GM23338 (cell line): ENCODE measurements at regions not wholly inside any gene's neighbourhood (a gene's known extent, or its start where the extent isn't known, plus 50 kb on each side); places are given as distances from the start of the nearest gene placed in this dataset.

ENCODE experiments used
- ATAC-seq: fragments of 200-7000 bp; cut with Tn5 transposase; 3 replicates; pipeline ENCODE4 v1.9.1; 2020
- DNase-seq: peaks from one replicate; pipeline ENCODE4 v3.0.0-alpha.2; 2015; ENCODE audit warnings: low spot score
- H2AFZ ChIP-seq: fragments of 200-600 bp; sonication (generic); 2 replicates; pipeline ENCODE4 v1.8.0; 2016; ENCODE audit warnings: antibody characterized with exemption, mild to moderate bottlenecking, moderate library complexity
- H3F3A ChIP-seq: fragments of 200-600 bp; sonication (generic); replicated peaks from 2 replicates; pipeline ENCODE4 v1.8.0; 2017; ENCODE audit warnings: antibody characterized with exemption, mixed run types, low read depth
- H3K27ac ChIP-seq: fragments of 200-600 bp; sonication (generic); 2 replicates; pipeline ENCODE4 v1.6.1; 2016; ENCODE audit warnings: low read depth
- H3K27me3 ChIP-seq: fragments of 200-600 bp; sonication (generic); 2 replicates; pipeline ENCODE4 v1.8.0; 2016; ENCODE audit warnings: mild to moderate bottlenecking, mixed run types, moderate library complexity; ENCODE audit not compliant: insufficient read depth
- H3K36me3 ChIP-seq: fragments of 200-600 bp; sonication (generic); 2 replicates; pipeline ENCODE4 v1.8.0; 2016; ENCODE audit warnings: mild to moderate bottlenecking; ENCODE audit not compliant: insufficient read depth
- H3K4me1 ChIP-seq: fragments of 200-600 bp; sonication (generic); 2 replicates; pipeline ENCODE4 v1.8.0; 2016; ENCODE audit warnings: mild to moderate bottlenecking, moderate library complexity; ENCODE audit not compliant: insufficient read depth
- H3K4me2 ChIP-seq: fragments of 200-600 bp; sonication (generic); 2 replicates; pipeline ENCODE4 v1.7.1; 2017; ENCODE audit warnings: mixed run types
- H3K4me3 ChIP-seq: fragments of 200-600 bp; sonication (generic); 2 replicates; pipeline ENCODE4 v1.6.1; 2016; ENCODE audit warnings: mixed run types
- H3K79me2 ChIP-seq: fragments of 200-600 bp; sonication (generic); replicated peaks from 2 replicates; pipeline ENCODE4 v1.8.0; 2017; ENCODE audit warnings: mild to moderate bottlenecking; ENCODE audit not compliant: insufficient read depth
- H3K9me2 ChIP-seq: fragments of 200-600 bp; sonication (generic); 2 replicates; pipeline ENCODE4 v1.8.0; 2017; ENCODE audit not compliant: insufficient read depth
- H4K20me1 ChIP-seq: fragments of 200-600 bp; sonication (generic); replicated peaks from 2 replicates; pipeline ENCODE4 v1.8.0; 2017; ENCODE audit warnings: mild to moderate bottlenecking; ENCODE audit not compliant: insufficient read depth
- H3K27ac Mint-ChIP-seq: 2 replicates; pipeline ENCODE4 v1.8.0; 2020; ENCODE audit warnings: inconsistent platforms, mild to moderate bottlenecking, moderate library complexity, mixed read lengths
- H3K27me3 Mint-ChIP-seq: 3 replicates; pipeline ENCODE4 v1.8.0; 2022; ENCODE audit warnings: low read depth, mild to moderate bottlenecking, moderate library complexity, mixed read lengths, inconsistent platforms; ENCODE audit not compliant: insufficient read depth, poor library complexity
- H3K36me3 Mint-ChIP-seq: 3 replicates; pipeline ENCODE4 v1.8.0; 2021; ENCODE audit warnings: low read depth, mild to moderate bottlenecking, inconsistent platforms, moderate library complexity, mixed read lengths
- H3K4me1 Mint-ChIP-seq: 3 replicates; pipeline ENCODE4 v1.8.0; 2020; ENCODE audit warnings: mild to moderate bottlenecking, inconsistent platforms, mixed read lengths
- H3K4me3 Mint-ChIP-seq: 3 replicates; pipeline ENCODE4 v1.8.0; 2021; ENCODE audit warnings: moderate library complexity, mild to moderate bottlenecking, inconsistent platforms, mixed read lengths
- H3K9me3 Mint-ChIP-seq: 3 replicates; pipeline ENCODE4 v1.8.0; 2020; ENCODE audit warnings: moderate library complexity, mild to moderate bottlenecking, inconsistent platforms, mixed read lengths
- POLR2AphosphoS5 ChIP-seq: IDR thresholded peaks from 2 replicates; pipeline ENCODE4 v1.6.1; 2016; ENCODE audit warnings: antibody characterized with exemption, low read depth
- ZNF114 ChIP-seq: fragments of 250-450 bp; sonication (Bioruptor Pico); IDR thresholded peaks from 2 replicates; pipeline ENCODE4 v1.5.0; 2020; ENCODE audit warnings: mild to moderate bottlenecking, moderate library complexity
- ZNF331 ChIP-seq: fragments of 250-450 bp; sonication (Bioruptor Pico); IDR thresholded peaks from 2 replicates; pipeline ENCODE4 v1.5.0; 2020; ENCODE audit warnings: low read depth, mild to moderate bottlenecking, moderate library complexity
- ZNF462 ChIP-seq: fragments of 250-450 bp; sonication (Bioruptor Pico); IDR thresholded peaks from 2 replicates; pipeline ENCODE4 v1.5.0; 2020; ENCODE audit warnings: mild to moderate bottlenecking, moderate library complexity
- TF ChIP-seq, protein P1 (sequence below), 2 experiments: fragments of 200-600 bp in 1 of 2; sonication (generic) in 1 of 2; conservative IDR thresholded peaks; 2 replicates each; pipeline versions ENCODE4 v1.5.1 to v1.6.1; 2016 to 2017; ENCODE audit warnings: antibody characterized with exemption in 2 of 2, low read depth in 2 of 2, mild to moderate bottlenecking in 2 of 2, moderate library complexity in 1 of 2
- TF ChIP-seq, protein P2 (sequence below): IDR thresholded peaks from one replicate; pipeline ENCODE4 v1.6.1; 2018; ENCODE audit warnings: antibody characterized with exemption; ENCODE audit not compliant: unreplicated experiment

DNA sequence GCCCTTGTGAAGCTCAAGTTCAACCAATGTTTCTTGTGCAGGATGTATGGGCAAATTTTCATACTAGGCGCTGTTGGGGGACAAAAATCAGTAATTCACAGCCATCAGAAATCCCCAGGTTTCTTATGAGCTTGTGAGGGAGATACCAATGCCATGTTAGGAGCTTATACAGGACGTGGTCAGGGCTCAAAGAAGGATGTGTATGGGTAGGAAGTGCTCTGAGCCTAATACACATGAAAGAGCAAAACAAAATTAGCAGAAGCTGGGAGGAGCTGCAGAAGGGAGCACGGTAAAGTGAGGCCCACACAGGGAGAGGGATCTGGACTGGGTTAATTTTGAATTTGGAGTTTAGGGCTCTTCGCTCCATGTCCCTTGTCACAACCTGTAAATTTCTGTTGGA is 114.6 kb upstream of the MAP3K1 start:
- Mint-ChIP-seq H3K27me3 (no peaks in the 10 kb centered on the region), H3K4me1 (peaks cover 40% of the 10 kb centered on the region), H3K36me3 (no peaks in the 10 kb centered on the region), H3K9me3 (no peaks in the 10 kb centered on the region), H3K27ac (no peak overlapping the region), H3K4me3 (no peak overlapping the region)
- Histone ChIP-seq H3F3A (no peaks in the 10 kb centered on the region), H3K79me2 (no peaks in the 10 kb centered on the region), H3K4me3 (no peak overlapping the region), H2AFZ (no peak overlapping the region), H4K20me1 (no peaks in the 10 kb centered on the region), H3K4me1 (peaks cover 26% of the 10 kb centered on the region), H3K27ac (no peak overlapping the region), H3K4me2 (no peak overlapping the region), H3K9me2 (no peaks in the 10 kb centered on the region), H3K27me3 (no peaks in the 10 kb centered on the region), H3K36me3 (no peaks in the 10 kb centered on the region)
- TF ChIP-seq ZNF331 (CRISPR knock-in tag), result no peak
- TF ChIP-seq, protein P1, sequence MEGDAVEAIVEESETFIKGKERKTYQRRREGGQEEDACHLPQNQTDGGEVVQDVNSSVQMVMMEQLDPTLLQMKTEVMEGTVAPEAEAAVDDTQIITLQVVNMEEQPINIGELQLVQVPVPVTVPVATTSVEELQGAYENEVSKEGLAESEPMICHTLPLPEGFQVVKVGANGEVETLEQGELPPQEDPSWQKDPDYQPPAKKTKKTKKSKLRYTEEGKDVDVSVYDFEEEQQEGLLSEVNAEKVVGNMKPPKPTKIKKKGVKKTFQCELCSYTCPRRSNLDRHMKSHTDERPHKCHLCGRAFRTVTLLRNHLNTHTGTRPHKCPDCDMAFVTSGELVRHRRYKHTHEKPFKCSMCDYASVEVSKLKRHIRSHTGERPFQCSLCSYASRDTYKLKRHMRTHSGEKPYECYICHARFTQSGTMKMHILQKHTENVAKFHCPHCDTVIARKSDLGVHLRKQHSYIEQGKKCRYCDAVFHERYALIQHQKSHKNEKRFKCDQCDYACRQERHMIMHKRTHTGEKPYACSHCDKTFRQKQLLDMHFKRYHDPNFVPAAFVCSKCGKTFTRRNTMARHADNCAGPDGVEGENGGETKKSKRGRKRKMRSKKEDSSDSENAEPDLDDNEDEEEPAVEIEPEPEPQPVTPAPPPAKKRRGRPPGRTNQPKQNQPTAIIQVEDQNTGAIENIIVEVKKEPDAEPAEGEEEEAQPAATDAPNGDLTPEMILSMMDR (conservative IDR thresholded peaks at IDR 0.05; ENCODE audit: low read depth in 2 of 2), result no peak
- no peak for TF ChIP-seq POLR2AphosphoS5
- TF ChIP-seq, protein P2, sequence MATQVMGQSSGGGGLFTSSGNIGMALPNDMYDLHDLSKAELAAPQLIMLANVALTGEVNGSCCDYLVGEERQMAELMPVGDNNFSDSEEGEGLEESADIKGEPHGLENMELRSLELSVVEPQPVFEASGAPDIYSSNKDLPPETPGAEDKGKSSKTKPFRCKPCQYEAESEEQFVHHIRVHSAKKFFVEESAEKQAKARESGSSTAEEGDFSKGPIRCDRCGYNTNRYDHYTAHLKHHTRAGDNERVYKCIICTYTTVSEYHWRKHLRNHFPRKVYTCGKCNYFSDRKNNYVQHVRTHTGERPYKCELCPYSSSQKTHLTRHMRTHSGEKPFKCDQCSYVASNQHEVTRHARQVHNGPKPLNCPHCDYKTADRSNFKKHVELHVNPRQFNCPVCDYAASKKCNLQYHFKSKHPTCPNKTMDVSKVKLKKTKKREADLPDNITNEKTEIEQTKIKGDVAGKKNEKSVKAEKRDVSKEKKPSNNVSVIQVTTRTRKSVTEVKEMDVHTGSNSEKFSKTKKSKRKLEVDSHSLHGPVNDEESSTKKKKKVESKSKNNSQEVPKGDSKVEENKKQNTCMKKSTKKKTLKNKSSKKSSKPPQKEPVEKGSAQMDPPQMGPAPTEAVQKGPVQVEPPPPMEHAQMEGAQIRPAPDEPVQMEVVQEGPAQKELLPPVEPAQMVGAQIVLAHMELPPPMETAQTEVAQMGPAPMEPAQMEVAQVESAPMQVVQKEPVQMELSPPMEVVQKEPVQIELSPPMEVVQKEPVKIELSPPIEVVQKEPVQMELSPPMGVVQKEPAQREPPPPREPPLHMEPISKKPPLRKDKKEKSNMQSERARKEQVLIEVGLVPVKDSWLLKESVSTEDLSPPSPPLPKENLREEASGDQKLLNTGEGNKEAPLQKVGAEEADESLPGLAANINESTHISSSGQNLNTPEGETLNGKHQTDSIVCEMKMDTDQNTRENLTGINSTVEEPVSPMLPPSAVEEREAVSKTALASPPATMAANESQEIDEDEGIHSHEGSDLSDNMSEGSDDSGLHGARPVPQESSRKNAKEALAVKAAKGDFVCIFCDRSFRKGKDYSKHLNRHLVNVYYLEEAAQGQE, result no peak
- no peak for TF ChIP-seq ZNF114
- ATAC-seq (no peak), DNase-seq (no peak)

GRCh38 chr5:56699538-56699937 is 115.8 kb upstream of the MAP3K1 start:
- Histone ChIP-seq H3K9me2 (no peaks in the 10 kb centered on the region), H3K36me3 (no peaks in the 10 kb centered on the region), H3K4me2 (peak overlapping the region; percentile 66), H3K79me2 (no peaks in the 10 kb centered on the region), H3K27me3 (no peaks in the 10 kb centered on the region), H4K20me1 (no peaks in the 10 kb centered on the region), H2AFZ (peak overlapping the region; percentile 87), H3K4me3 (peak overlapping the region; percentile 16; the same call in 1 of the 2 replicates), H3F3A (no peaks in the 10 kb centered on the region), H3K4me1 (peaks cover 21% of the 10 kb centered on the region), H3K27ac (peak overlapping the region; percentile 80)
- ATAC-seq (peak; percentile 89), DNase-seq (peak; percentile 17)
- H3K27ac Mint-ChIP-seq, result no peak overlapping the region
- H3K9me3 Mint-ChIP-seq, result no peaks in the 10 kb centered on the region
- no peaks in the 10 kb centered on the region for H3K27me3 Mint-ChIP-seq
- peaks cover 31% of the 10 kb centered on the region for H3K4me1 Mint-ChIP-seq
- H3K4me3 Mint-ChIP-seq, result no peak overlapping the region
- no peaks in the 10 kb centered on the region for H3K36me3 Mint-ChIP-seq
- TF ChIP-seq, protein P2, result no peak
- TF ChIP-seq POLR2AphosphoS5 (no peak), ZNF462 (CRISPR knock-in tag) (no peak), ZNF114 (no peak)
